Kidney (tissue), 13 donors: ENCODE measurements at regions not wholly inside any gene's neighbourhood (a gene's known extent, or its start where the extent isn't known, plus 50 kb on each side); places are given as distances from the start of the nearest gene placed in this dataset.

Source experiments
- DNase-seq, 5 donors: peaks; one replicate each; pipeline ENCODE4 v3.0.0-alpha.2; 2013 to 2020
- FAIRE-seq: peaks from 2 replicates; lab custom pipeline; 2012; peaks lifted over from hg19 to GRCh38; lab: Jason Lieb, UNC
- H3K27ac ChIP-seq, 2 donors: one replicate each; pipeline ENCODE4 v1.7.0; 2013; ENCODE audit warnings: low read depth in 2 of 2, low read length in 2 of 2, inconsistent platforms in 1 of 2
- H3K27me3 ChIP-seq: one replicate; pipeline ENCODE4 v1.7.1; 2013; ENCODE audit warnings: low read length, inconsistent platforms; ENCODE audit not compliant: control insufficient read depth, insufficient read depth
- H3K36me3 ChIP-seq, 3 donors: one replicate each; pipeline versions ENCODE4 v1.7.0 to v1.7.1; 2013; ENCODE audit warnings: low read length in 3 of 3, control low read depth in 1 of 3, inconsistent platforms in 1 of 3; ENCODE audit not compliant: insufficient read depth in 3 of 3, control insufficient read depth in 2 of 3
- H3K4me1 ChIP-seq, 3 donors: one replicate each; pipeline versions ENCODE4 v1.7.0 to v1.7.1; 2013; ENCODE audit warnings: low read length in 3 of 3, inconsistent platforms in 1 of 3, low read depth in 1 of 3; ENCODE audit not compliant: control insufficient read depth in 2 of 3, insufficient read depth in 2 of 3
- H3K4me3 ChIP-seq, 3 donors: one replicate each; pipeline versions ENCODE4 v1.7.0 to v1.8.1; 2013; ENCODE audit warnings: low read length in 3 of 3, control low read depth in 1 of 3, inconsistent platforms in 1 of 3
- H3K9ac ChIP-seq, 3 donors: one replicate each; pipeline versions ENCODE4 v1.7.0 to v1.7.1; 2013; ENCODE audit warnings: low read length in 3 of 3, control low read depth in 1 of 3, inconsistent platforms in 1 of 3
- H3K9me3 ChIP-seq, 3 donors: one replicate each; pipeline versions ENCODE4 v1.7.0 to v1.7.1; 2013; ENCODE audit warnings: low read length in 3 of 3, control low read depth in 1 of 3, inconsistent platforms in 1 of 3; ENCODE audit not compliant: control insufficient read depth in 2 of 3, insufficient read depth in 1 of 3
- CTCF ChIP-seq: IDR thresholded peaks from 3 replicates; pipeline ENCODE4 v1.5.1; 2012; ENCODE audit warnings: mild to moderate bottlenecking, moderate library complexity, borderline replicate concordance; ENCODE audit not compliant: insufficient read depth; ENCODE audit errors: extremely low read depth
- intact Hi-C: fragments of 100-400 bp; cut with DNase I; formaldehyde crosslinking; loops from one replicate; pipeline ENCODE4 v1.11.1; 2022
- donor health status: control.
- donor health status: control.
- donor health status: control.
- donor health status: control.
- donor health status: control.
- donor health status: DM: yes; HTN: yes; CAD: no.
- donor health status: Normal renal cell carcinoma (clear cell type).

GRCh38 chr3:139771331-139771730 lies 93.6 kb upstream of the NMNAT3 start:
- TF ChIP-seq CTCF = no peak
- Histone ChIP-seq H3K27ac (no peak overlapping the region), H3K36me3 (no peaks in the 10 kb centered on the region), H3K4me1 (no peaks in the 10 kb centered on the region), H3K9ac (no peak overlapping the region), H3K4me3 (no peak overlapping the region), H3K27me3 (no peaks in the 10 kb centered on the region), H3K9me3 (no peaks in the 10 kb centered on the region)
- no peak for FAIRE-seq
- DNase-seq = no peak
- intact Hi-C loops = no loop called here

- H3K36me3 ChIP-seq = no peaks in the 10 kb centered on the region
- no peak overlapping the region for H3K4me3 ChIP-seq
- FAIRE-seq = no peak
- no peak for TF ChIP-seq CTCF
- no peak overlapping the region for H3K27ac ChIP-seq
- no peaks in the 10 kb centered on the region for H3K9me3 ChIP-seq
- no peak overlapping the region for H3K9ac ChIP-seq
- H3K4me1 ChIP-seq = no peaks in the 10 kb centered on the region
- intact Hi-C loops = no loop called here
- no peak for DNase-seq
- no peaks in the 10 kb centered on the region for H3K27me3 ChIP-seq
Measured at GRCh38 chr3:139770577-139770976, 92.8 kb upstream of the NMNAT3 start.

- DNase-seq (no peak), FAIRE-seq (no peak)
- TF ChIP-seq CTCF = no peak
- H3K9ac ChIP-seq = no peak overlapping the region
- H3K4me1 ChIP-seq = no peaks in the 10 kb centered on the region
- H3K36me3 ChIP-seq = no peaks in the 10 kb centered on the region
- no peak overlapping the region for H3K27ac ChIP-seq
- H3K27me3 ChIP-seq = no peaks in the 10 kb centered on the region
- no peaks in the 10 kb centered on the region for H3K9me3 ChIP-seq
- intact Hi-C loops = no loop called here
- H3K4me3 ChIP-seq = no peak overlapping the region
Measured at GRCh38 chr3:139769796-139770195, 92.0 kb upstream of the NMNAT3 start.

- no peaks in the 10 kb centered on the region for H3K9me3 ChIP-seq
- no peak overlapping the region for H3K9ac ChIP-seq
- DNase-seq (no peak), FAIRE-seq (no peak)
- no peak overlapping the region for H3K4me3 ChIP-seq
- TF ChIP-seq CTCF = no peak
- intact Hi-C loops = no loop called here
- H3K4me1 ChIP-seq = no peaks in the 10 kb centered on the region
- H3K27ac ChIP-seq = no peak overlapping the region
- H3K27me3 ChIP-seq = no peaks in the 10 kb centered on the region
- H3K36me3 ChIP-seq = no peaks in the 10 kb centered on the region
Measured at GRCh38 chr3:139764936-139765335, 87.2 kb upstream of the NMNAT3 start.
